Immature natural killer cell (primary cell): ENCODE measurements at regions not wholly inside any gene's neighbourhood (a gene's known extent, or its start where the extent isn't known, plus 50 kb on each side); places are given as distances from the start of the nearest gene placed in this dataset.
"Not testable (repeated sequence)": the region's sequence is repeated elsewhere in the genome, so short reads cannot be mapped to it uniquely, and the experiment has no call there.

Experiments used
- DNase-seq, 3 donors: peaks; one replicate each; pipeline ENCODE4 v3.0.0; 2022; ENCODE audit warnings: mixed read lengths in 1 of 3
- H3K27ac Mint-ChIP-seq, 6 donors: one replicate each; pipeline ENCODE4 v1.8.0; 2020; ENCODE audit warnings: mixed read lengths in 6 of 6, mild to moderate bottlenecking in 5 of 6, inconsistent platforms in 4 of 6, moderate library complexity in 3 of 6
- H3K27me3 Mint-ChIP-seq, 3 donors: one replicate each; pipeline ENCODE4 v1.8.0; 2020 to 2021; ENCODE audit warnings: low read depth in 3 of 3, mild to moderate bottlenecking in 3 of 3, mixed read lengths in 3 of 3, moderate library complexity in 3 of 3, inconsistent platforms in 1 of 3
- H3K36me3 Mint-ChIP-seq, 3 donors: one replicate each; pipeline ENCODE4 v1.8.0; 2020; ENCODE audit warnings: mixed read lengths in 3 of 3, inconsistent platforms in 2 of 3, mild to moderate bottlenecking in 2 of 3
- H3K4me1 Mint-ChIP-seq, 2 donors: one replicate each; pipeline ENCODE4 v1.8.0; 2020; ENCODE audit warnings: inconsistent platforms in 2 of 2, mild to moderate bottlenecking in 2 of 2, mixed read lengths in 2 of 2, moderate library complexity in 1 of 2
- H3K4me3 Mint-ChIP-seq, 5 donors: one replicate each; pipeline ENCODE4 v1.8.0; 2020; ENCODE audit warnings: mild to moderate bottlenecking in 5 of 5, mixed read lengths in 5 of 5, inconsistent platforms in 3 of 5, moderate library complexity in 3 of 5
- H3K9me3 Mint-ChIP-seq, 6 donors: one replicate each; pipeline ENCODE4 v1.8.0; 2020; ENCODE audit warnings: mild to moderate bottlenecking in 6 of 6, mixed read lengths in 6 of 6, inconsistent platforms in 4 of 6, moderate library complexity in 3 of 6

GRCh38 chrX:140292961-140293360 lies 211.9 kb downstream of the SOX3 start:
- Mint-ChIP-seq H3K4me3 (no peak overlapping the region), H3K4me1 (no peaks in the 10 kb centered on the region), H3K9me3 (peaks cover 0 to 1% (median 0%) of the 10 kb centered on the region in 6 donors), H3K27ac (no peak overlapping the region), H3K27me3 (peaks cover 0 to 4% (median 4%) of the 10 kb centered on the region in 3 donors), H3K36me3 (no peaks in the 10 kb centered on the region)
- DNase-seq: no peak

- Mint-ChIP-seq H3K27ac (no peak overlapping the region), H3K4me1 (no peaks in the 10 kb centered on the region), H3K27me3 (peaks cover 0 to 6% (median 4%) of the 10 kb centered on the region in 3 donors), H3K36me3 (no peaks in the 10 kb centered on the region), H3K9me3 (peaks cover 0 to 1% (median 0%) of the 10 kb centered on the region in 6 donors), H3K4me3 (no peak overlapping the region)
- no peak for DNase-seq
These were observed 212.7 kb downstream of the SOX3 start for GRCh38 chrX:140292188-140292587.

- Mint-ChIP-seq H3K9me3 (peaks cover 0 to 6% (median under 1%) of the 10 kb centered on the region in 6 donors), H3K27ac (no peak overlapping the region), H3K4me1 (no peaks in the 10 kb centered on the region), H3K27me3 (peaks cover 0 to 10% (median 2%) of the 10 kb centered on the region in 3 donors), H3K36me3 (no peaks in the 10 kb centered on the region), H3K4me3 (no peak overlapping the region)
- DNase-seq: no peak
These were observed 229.9 kb downstream of the SOX3 start for GRCh38 chrX:140274811-140275525.

- no peak for DNase-seq
- H3K27ac Mint-ChIP-seq: no peak overlapping the region
- H3K9me3 Mint-ChIP-seq: peaks cover 0 to 6% (median under 1%) of the 10 kb centered on the region in 6 donors
- no peaks in the 10 kb centered on the region for H3K4me1 Mint-ChIP-seq
- no peaks in the 10 kb centered on the region for H3K36me3 Mint-ChIP-seq
- H3K27me3 Mint-ChIP-seq: peaks cover 0 to 12% (median 2%) of the 10 kb centered on the region in 3 donors
- H3K4me3 Mint-ChIP-seq: no peak overlapping the region
These were observed 230.9 kb downstream of the SOX3 start for GRCh38 chrX:140273921-140274320.

GRCh38 chrX:140250391-140250790 lies 254.5 kb downstream of the SOX3 start:
- no peak for DNase-seq
- Mint-ChIP-seq H3K4me1 (no peaks in the 10 kb centered on the region), H3K27ac (no peak overlapping the region), H3K36me3 (no peaks in the 10 kb centered on the region), H3K4me3 (no peak overlapping the region), H3K27me3 (peaks cover 0 to 8% (median 5%) of the 10 kb centered on the region in 3 donors), H3K9me3 (no peaks in the 10 kb centered on the region)

GRCh38 chrX:140249088-140249487 lies 255.8 kb downstream of the SOX3 start:
- Mint-ChIP-seq H3K27me3 (peaks cover 0 to 7% (median 6%) of the 10 kb centered on the region in 3 donors), H3K9me3 (peaks cover 0 to 2% (median 0%) of the 10 kb centered on the region in 6 donors), H3K4me1 (no peaks in the 10 kb centered on the region), H3K27ac (no peak overlapping the region), H3K4me3 (no peak overlapping the region), H3K36me3 (no peaks in the 10 kb centered on the region)
- DNase-seq: no peak

- Mint-ChIP-seq H3K4me3 (no peak overlapping the region), H3K9me3 (peaks cover 0 to 4% (median 0%) of the 10 kb centered on the region in 6 donors), H3K27ac (no peak overlapping the region), H3K36me3 (no peaks in the 10 kb centered on the region), H3K4me1 (no peaks in the 10 kb centered on the region), H3K27me3 (peaks cover 0 to 5% (median 0%) of the 10 kb centered on the region in 3 donors)
- DNase-seq: no peak
These were observed 263.9 kb upstream of the CXorf66 start for GRCh38 chrX:140229191-140229590.

- not testable (repeated sequence) for H3K4me1 Mint-ChIP-seq, H3K27ac Mint-ChIP-seq, H3K36me3 Mint-ChIP-seq, DNase-seq, H3K9me3 Mint-ChIP-seq, H3K27me3 Mint-ChIP-seq, H3K4me3 Mint-ChIP-seq
These were observed 260.7 kb upstream of the CXorf66 start for GRCh38 chrX:140226037-140226436.

- not testable (repeated sequence) for H3K36me3 Mint-ChIP-seq, H3K4me1 Mint-ChIP-seq, H3K4me3 Mint-ChIP-seq, H3K27ac Mint-ChIP-seq, DNase-seq, H3K27me3 Mint-ChIP-seq, H3K9me3 Mint-ChIP-seq
These were observed 250.6 kb upstream of the CXorf66 start for GRCh38 chrX:140215894-140216293.

- not testable (repeated sequence) for H3K9me3 Mint-ChIP-seq, H3K27ac Mint-ChIP-seq, H3K4me3 Mint-ChIP-seq, H3K36me3 Mint-ChIP-seq, H3K4me1 Mint-ChIP-seq, DNase-seq, H3K27me3 Mint-ChIP-seq
These were observed 249.2 kb upstream of the CXorf66 start for GRCh38 chrX:140214518-140214917.

GRCh38 chrX:140206657-140207056 lies 241.3 kb upstream of the CXorf66 start:
- Mint-ChIP-seq H3K36me3 (no peaks in the 10 kb centered on the region), H3K27ac (no peak overlapping the region), H3K4me1 (no peaks in the 10 kb centered on the region)

GRCh38 chrX:140190441-140191108 lies 225.3 kb upstream of the CXorf66 start:
- Mint-ChIP-seq H3K4me3 (no peak overlapping the region), H3K4me1 (no peaks in the 10 kb centered on the region), H3K27me3 (peaks cover 0 to 6% (median 0%) of the 10 kb centered on the region in 3 donors), H3K36me3 (no peaks in the 10 kb centered on the region), H3K9me3 (peaks cover 0 to 3% (median 0%) of the 10 kb centered on the region in 6 donors), H3K27ac (no peak overlapping the region)
- no peak for DNase-seq

More at GRCh38 chrX:140206657-140207056, 241.3 kb upstream of the CXorf66 start:
- H3K27me3 Mint-ChIP-seq: peaks cover 0 to 5% (median 3%) of the 10 kb centered on the region in 3 donors
- no peak overlapping the region for H3K4me3 Mint-ChIP-seq
- DNase-seq: no peak
- peaks cover 0 to 4% (median 0%) of the 10 kb centered on the region in 6 donors for H3K9me3 Mint-ChIP-seq

GRCh38 chrX:140180585-140180984 lies 215.3 kb upstream of the CXorf66 start:
- no peaks in the 10 kb centered on the region for H3K36me3 Mint-ChIP-seq
- no peak for DNase-seq
- no peaks in the 10 kb centered on the region for H3K4me1 Mint-ChIP-seq
- H3K27ac Mint-ChIP-seq: no peak overlapping the region
- H3K27me3 Mint-ChIP-seq: peaks cover 0 to 2% (median 0%) of the 10 kb centered on the region in 3 donors
- H3K9me3 Mint-ChIP-seq: peaks cover 0 to 2% (median 0%) of the 10 kb centered on the region in 6 donors
- H3K4me3 Mint-ChIP-seq: no peak overlapping the region

- H3K27ac Mint-ChIP-seq: no peak overlapping the region
- DNase-seq: no peak
- H3K4me1 Mint-ChIP-seq: no peaks in the 10 kb centered on the region
- H3K4me3 Mint-ChIP-seq: no peak overlapping the region
- peaks cover 0 to 2% (median 0%) of the 10 kb centered on the region in 6 donors for H3K9me3 Mint-ChIP-seq
- peaks cover 0 to 2% (median 0%) of the 10 kb centered on the region in 3 donors for H3K27me3 Mint-ChIP-seq
- H3K36me3 Mint-ChIP-seq: no peaks in the 10 kb centered on the region
These were observed 212.5 kb upstream of the CXorf66 start for GRCh38 chrX:140177821-140178220.
